Brain pericyte (primary cell): ENCODE measurements at regions not wholly inside any gene's neighbourhood (a gene's known extent, or its start where the extent isn't known, plus 50 kb on each side); places are given as distances from the start of the nearest gene placed in this dataset.

Experiments
- DNase-seq: peaks from one replicate; pipeline ENCODE4 v3.0.0-alpha.2; 2012; ENCODE audit warnings: low read depth, low spot score

DNA sequence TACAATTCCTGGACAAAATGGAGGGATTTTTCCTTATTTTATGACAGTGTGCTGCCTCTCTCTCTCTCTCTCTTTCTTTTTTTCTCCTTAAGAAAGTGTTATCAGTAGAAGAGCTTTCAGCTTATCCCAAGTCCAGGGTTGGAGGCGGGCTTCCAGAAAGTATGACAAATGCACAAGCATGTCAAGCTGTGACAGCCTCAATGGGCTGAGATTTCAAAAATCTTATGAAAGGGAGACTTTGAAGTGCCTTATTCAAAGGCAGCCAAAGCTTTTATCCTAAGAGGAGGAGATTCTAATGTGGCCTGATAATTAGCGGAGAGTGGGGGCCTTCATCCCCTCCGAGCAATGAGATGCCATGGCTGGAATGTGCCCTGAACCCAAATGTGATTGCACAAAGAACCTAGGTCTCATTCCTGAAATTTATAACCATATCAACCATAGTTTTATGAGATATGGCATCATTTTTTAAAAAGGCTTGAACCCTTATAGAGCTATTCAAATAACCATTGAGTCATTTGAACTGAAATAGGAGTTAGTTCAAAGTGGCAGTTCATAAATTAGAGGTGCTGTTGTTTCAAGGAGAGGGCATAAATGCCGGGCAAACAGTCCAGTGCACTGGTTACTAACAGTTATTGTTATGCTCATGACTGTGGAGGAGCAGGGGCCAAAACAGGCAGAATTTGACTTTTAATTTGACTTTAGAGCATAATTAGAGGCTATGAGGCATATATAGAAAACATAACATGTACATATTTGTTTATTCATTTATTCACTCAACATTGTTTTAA is 261.6 kb upstream of the THRB start:
- no peak for DNase-seq

DNA sequence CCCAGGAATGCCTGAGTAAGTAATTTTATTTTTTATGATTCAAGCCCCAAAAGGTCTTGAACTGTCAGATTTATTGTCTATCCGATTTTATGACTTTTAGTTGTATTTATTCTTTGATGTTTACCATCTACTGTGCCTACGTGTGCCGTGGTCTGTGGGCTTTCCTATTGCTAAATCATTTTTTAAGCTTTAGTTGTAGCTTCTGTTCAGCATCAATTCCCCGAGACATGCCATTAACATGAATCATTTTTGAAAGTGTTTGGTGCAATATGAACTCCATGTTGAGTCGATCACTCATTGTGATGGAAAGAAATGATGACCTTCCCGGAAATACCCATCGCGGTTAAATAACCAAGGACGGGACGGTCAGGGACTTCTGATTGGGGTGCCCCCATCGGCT is 268.7 kb upstream of the THRB start:
- no peak for DNase-seq

DNA sequence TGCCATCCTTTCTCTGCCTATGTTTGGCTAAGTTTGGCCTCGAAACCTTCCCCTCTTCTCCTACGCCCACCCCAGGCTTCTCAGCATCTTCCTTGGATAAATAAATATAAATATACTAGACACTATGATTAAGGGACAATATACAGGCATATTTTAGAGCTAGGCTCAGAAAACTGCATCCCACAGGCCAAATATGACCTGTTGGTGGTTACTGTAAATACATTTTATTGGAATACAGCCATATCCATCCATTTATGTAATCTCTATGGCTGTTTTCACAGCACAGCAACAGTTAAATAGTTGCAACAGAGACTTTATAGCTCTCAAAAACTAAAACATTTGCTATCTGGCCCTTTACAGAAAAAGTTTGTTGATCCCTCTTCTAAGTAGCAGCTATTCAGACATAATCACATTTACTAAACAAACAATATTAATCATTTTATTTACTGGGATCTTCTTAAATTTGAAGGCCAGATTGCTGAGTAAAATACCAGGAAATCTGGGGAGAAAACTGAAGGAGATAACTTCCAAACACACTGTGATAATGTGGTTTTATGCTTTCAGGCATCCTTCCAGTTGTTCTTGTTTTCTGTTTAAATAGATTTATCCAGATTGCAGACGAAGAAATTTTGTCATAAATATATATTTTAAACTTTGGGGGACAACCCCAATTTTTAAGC is 269.7 kb upstream of the THRB start:
- DNase-seq, result no peak

DNA sequence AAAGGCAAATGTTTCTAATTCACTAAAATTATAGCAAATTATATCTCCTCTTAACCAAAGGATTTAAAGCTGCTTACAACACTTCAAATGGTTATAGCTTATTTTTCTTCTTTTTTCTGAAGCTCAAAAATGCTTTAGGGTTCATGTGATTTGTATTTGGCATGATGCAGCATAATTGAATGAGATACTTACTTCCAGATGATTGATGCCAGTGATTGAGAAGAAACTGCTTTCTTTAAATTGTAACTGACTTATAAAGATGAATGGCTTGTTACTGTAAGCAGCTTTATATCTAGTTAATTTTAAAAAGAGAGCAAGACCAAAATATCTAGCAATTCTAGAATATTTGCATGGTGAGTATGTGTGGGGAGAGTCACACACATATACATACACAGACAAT is 270.7 kb upstream of the THRB start:
- no peak for DNase-seq

DNA sequence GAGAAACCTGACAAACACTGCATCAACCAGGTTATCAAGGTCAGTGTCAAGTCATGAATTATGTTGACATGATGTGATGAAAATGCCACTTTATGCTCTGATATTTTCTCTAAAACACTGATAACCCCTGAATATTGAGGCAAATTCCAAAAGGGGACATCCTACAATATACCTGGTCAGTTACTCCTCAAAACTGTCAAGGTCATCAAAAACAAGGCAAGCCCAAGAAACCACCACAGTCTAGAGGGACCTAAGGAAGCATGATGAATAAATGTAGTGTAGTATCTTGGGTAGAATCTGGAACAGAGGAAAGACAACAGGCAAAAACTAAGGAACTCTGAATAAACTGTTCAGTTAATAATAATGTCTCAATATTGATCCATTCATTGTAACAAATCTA is 275.3 kb upstream of the THRB start:
- no peak for DNase-seq

DNA sequence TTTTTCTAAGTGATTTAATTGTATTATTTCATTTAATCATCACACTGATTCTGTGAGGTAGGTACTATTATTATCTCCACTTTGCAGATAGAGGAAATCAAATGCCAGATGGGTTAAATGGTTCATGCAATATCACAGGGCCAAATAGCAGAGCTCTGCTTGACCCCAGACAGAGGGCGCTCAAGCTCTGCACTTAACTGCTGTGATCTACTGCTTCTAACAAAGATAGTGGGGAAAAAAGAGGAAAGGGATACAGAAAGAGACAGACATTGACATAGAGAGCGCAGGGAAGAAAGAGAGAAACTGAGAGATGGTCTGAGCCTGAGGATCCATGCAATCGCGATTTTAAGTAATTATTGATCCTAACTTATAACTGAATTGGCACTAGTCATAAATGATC is 279.1 kb upstream of the THRB start:
- DNase-seq, result peak; percentile 11

- DNase-seq, result no peak
These were observed 286.3 kb upstream of the THRB start for GRCh38 chr3:24780991-24781390.

GRCh38 chr3:24781454-24781853 is 286.8 kb upstream of the THRB start:
- DNase-seq, result no peak

- DNase-seq, result no peak
These were observed 299.2 kb upstream of the THRB start for GRCh38 chr3:24793896-24794295.

- DNase-seq, result no peak
These were observed 308.0 kb upstream of the THRB start for GRCh38 chr3:24802614-24803013.

DNA sequence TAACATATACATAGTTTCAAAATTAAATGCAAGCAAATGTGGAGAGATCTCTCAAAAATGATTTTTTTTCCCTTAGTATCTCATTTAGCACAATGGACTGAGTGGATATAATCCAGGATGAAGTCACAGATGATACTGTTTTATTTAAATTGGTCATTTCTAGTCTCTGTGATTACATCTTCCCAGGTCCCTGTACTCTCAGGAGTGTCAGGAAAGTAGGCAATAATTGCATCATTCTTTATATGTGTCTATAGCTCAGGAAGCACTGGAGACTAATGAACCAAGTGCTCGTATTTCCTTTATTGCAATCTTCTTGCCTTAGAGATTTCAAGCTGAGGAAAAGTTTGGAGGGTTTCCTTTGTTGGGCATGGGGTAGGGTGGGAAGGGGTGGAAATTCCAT is 309.4 kb upstream of the THRB start:
- DNase-seq, result no peak

DNA sequence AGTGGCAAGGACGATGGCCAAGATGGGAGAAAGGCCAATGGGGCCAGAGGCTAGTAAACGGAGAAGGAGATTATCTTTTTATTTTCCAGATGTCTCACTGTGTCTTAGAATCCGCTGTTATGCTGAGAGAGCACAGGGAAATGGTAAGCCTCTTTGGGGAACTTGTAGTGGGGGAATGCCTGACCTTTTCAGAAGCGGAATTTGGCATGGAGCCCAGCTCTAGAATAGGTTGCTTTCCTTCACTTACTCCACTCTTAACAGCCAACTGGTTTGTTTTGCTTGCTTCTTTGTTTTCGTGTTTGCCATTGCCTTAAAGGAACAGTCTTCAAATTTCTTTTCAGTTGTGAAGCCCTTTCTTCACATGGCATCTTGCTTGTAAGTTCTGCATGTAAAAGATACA is 316.2 kb upstream of the THRB start:
- DNase-seq, result no peak

DNA sequence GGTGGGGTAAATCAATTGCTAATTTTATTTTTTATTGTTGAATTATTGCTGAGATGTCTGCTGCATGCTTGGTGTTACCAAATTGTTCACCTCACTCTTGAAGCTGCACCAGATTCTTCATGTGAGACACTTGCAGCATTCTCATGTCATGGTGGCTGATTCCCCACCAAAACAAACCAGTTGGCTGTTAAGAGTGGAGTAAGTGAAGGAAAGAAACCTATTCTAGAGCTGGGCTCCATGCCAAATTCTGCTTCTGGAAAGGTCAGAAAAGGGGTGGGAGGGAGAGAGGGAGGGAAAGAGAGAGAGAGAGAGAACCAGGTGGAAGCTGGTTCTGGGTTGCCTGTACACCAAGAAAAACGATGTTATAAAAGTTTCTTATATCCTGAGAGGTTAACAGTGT is 317.5 kb upstream of the THRB start:
- no peak for DNase-seq

DNA sequence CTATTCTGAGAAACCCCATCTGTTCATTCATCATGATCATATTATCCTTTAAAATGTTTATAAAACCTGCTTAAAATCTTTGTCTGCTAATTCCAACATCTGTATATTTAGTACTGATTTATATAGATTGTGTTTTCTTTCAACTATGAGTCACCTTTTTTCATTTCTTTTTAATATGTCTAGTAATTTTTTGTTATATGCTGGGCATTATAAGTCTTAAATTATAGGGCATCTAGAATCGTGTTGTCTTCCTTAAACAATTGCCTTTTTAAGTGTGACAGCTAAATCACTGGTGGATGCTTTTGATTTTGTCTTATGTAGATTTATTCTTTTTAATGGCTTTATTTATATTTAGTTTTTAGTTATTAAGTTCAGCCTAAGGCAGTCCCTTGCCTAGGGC is 323.4 kb upstream of the THRB start:
- no peak for DNase-seq

DNA sequence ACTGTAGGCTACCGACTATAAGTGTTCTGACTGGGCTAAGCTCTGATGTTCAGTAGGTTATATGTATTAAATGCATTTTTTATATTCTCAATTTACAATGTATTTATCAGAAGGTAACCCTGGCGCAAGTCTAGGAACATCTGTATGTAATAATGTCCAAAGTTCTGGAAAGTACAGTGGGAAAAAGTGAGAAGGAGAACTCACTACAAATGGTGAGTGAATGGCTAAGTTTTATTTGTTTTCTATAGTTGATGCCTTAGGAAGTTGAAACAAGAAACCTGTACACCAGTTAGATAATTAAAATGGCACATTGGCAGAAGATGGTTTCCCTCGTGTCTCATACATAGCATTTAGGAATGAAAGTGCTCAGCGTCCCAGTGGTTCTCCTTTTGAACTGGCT is 333.4 kb upstream of the THRB start:
- no peak for DNase-seq

- DNase-seq, result no peak
These were observed 333.9 kb upstream of the THRB start for GRCh38 chr3:24828551-24828950.

- no peak for DNase-seq
These were observed 334.4 kb upstream of the THRB start for GRCh38 chr3:24829011-24829581.

- no peak for DNase-seq
These were observed 335.1 kb upstream of the THRB start for GRCh38 chr3:24829629-24830229.

DNA sequence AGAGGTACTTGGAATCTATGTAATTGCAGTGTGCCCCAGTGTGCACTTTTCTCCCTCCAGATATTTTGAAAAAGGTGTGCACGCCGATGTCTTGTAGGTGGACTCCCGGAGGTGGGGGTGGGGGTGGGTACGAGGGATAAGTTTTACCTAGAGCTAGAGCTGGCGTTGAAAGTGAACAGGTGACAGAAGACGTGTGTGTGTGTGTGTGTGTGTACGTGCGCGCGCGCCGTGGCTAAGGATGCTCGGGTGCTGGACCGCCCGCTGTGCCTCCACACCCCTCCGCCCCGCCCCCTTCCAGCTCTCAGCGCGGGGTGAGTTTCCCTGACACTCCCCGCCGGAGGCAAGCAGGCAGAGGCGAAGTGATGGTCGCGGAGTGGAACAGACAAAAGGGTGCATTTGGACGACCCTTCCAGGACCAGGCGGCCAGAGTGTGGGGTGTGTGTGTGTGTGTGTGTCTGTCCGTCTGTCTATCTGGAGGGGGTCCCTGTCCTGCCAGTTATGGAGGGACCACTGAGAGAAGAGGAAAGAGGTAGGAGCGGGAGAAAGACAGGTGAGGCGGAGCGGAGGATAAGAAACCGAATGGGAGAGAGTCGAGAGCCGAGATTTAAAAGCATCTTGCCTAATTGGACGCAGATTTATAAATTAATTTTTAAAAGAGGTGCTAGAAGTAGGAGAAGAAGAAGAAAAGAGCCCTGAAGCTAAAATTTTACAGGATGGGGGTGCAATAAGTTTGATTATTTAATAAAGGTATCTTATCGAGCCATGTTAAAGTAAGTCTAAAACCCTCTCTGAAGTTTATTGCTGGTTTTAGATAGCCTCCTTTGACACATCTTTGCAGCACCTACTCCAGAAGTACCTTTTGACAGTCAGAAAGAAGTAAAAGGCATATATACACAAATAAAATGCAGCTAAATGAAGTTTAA is 335.8 kb upstream of the THRB start:
- DNase-seq, result no peak

- no peak for DNase-seq
These were observed 336.6 kb upstream of the THRB start for GRCh38 chr3:24831221-24831620.

DNA sequence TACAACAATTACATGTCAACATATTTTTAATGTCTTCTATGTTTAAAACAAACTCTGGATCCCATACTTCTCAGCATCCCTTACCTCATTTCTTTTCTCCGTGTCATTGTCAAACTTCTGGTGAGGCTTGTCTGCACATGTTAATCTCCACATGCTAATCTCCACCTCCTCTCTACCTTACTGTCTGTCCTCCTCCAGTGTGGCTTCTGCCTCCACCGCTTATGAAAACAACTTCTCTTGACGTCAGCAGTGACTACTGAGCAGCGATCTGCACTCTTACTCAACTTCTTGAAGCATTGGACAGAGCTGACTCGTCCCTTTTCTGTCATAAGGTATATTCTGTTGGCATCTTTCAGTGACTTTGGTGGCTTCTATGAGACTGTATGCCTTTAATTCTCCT is 338.2 kb upstream of the THRB start:
- DNase-seq, result no peak

- DNase-seq, result no peak
These were observed 339.8 kb upstream of the THRB start for GRCh38 chr3:24834442-24834841.
